ENCODE measurements at regions not wholly inside any gene's neighbourhood (a gene's known extent, or its start where the extent isn't known, plus 50 kb on each side); places are given as distances from the start of the nearest gene placed in this dataset.

GRCh38 chr5:96288166-96288844, 144.7 kb downstream of the PCSK1 start:
- no CpG with 5 or more reads among the region's 3 CpGs for WGBS (ENCODE audit: insufficient coverage)
- Histone ChIP-seq H3K36me3 (ENCODE audit: control insufficient read depth, insufficient read depth, low read length) (no peaks in the 10 kb centered on the region), H3K4me1 (ENCODE audit: control insufficient read depth, insufficient read depth, low read length) (no peaks in the 10 kb centered on the region), H3K9me3 (ENCODE audit: control insufficient read depth, insufficient read depth, low read length) (no peaks in the 10 kb centered on the region), H3K4me3 (ENCODE audit: low read depth, low read length) (no peak overlapping the region), H3K27ac (ENCODE audit: low read depth, low read length) (no peak overlapping the region), H3K27me3 (ENCODE audit: control insufficient read depth, insufficient read depth, low read length) (no peaks in the 10 kb centered on the region)
- no peak for DNase-seq (ENCODE audit: low read depth in 4 of 6, low spot score in 6 of 6)

GRCh38 chr5:96287136-96287535, 145.9 kb downstream of the PCSK1 start:
- no CpG with 5 or more reads among the region's 2 CpGs for WGBS (ENCODE audit: insufficient coverage)
- no peak for DNase-seq (ENCODE audit: low read depth in 4 of 6, low spot score in 6 of 6)
- no peaks in the 10 kb centered on the region for H3K27me3 ChIP-seq (ENCODE audit: control insufficient read depth, insufficient read depth, low read length)
- H3K27ac ChIP-seq (ENCODE audit: low read depth, low read length), result no peak overlapping the region
- H3K36me3 ChIP-seq (ENCODE audit: control insufficient read depth, insufficient read depth, low read length), result no peaks in the 10 kb centered on the region
- H3K9me3 ChIP-seq (ENCODE audit: control insufficient read depth, insufficient read depth, low read length), result no peaks in the 10 kb centered on the region
- no peak overlapping the region for H3K4me3 ChIP-seq (ENCODE audit: low read depth, low read length)
- H3K4me1 ChIP-seq (ENCODE audit: control insufficient read depth, insufficient read depth, low read length), result no peaks in the 10 kb centered on the region

GRCh38 chr5:96285823-96286222, 147.2 kb downstream of the PCSK1 start:
- peak in 1 of 6 donors; percentile 26 for DNase-seq (ENCODE audit: low read depth in 4 of 6, low spot score in 6 of 6)
- H3K4me1 ChIP-seq (ENCODE audit: control insufficient read depth, insufficient read depth, low read length), result no peaks in the 10 kb centered on the region
- H3K27ac ChIP-seq (ENCODE audit: low read depth, low read length), result no peak overlapping the region
- no CpG with 5 or more reads among the region's 1 CpG for WGBS (ENCODE audit: insufficient coverage)
- H3K9me3 ChIP-seq (ENCODE audit: control insufficient read depth, insufficient read depth, low read length), result no peaks in the 10 kb centered on the region
- H3K27me3 ChIP-seq (ENCODE audit: control insufficient read depth, insufficient read depth, low read length), result no peaks in the 10 kb centered on the region
- no peak overlapping the region for H3K4me3 ChIP-seq (ENCODE audit: low read depth, low read length)
- H3K36me3 ChIP-seq (ENCODE audit: control insufficient read depth, insufficient read depth, low read length), result no peaks in the 10 kb centered on the region

GRCh38 chr5:96284727-96285389, 148.2 kb downstream of the PCSK1 start:
- H3K27me3 ChIP-seq (ENCODE audit: control insufficient read depth, insufficient read depth, low read length), result no peaks in the 10 kb centered on the region
- no CpG with 5 or more reads among the region's 4 CpGs for WGBS (ENCODE audit: insufficient coverage)
- no peaks in the 10 kb centered on the region for H3K4me1 ChIP-seq (ENCODE audit: control insufficient read depth, insufficient read depth, low read length)
- H3K36me3 ChIP-seq (ENCODE audit: control insufficient read depth, insufficient read depth, low read length), result no peaks in the 10 kb centered on the region
- H3K27ac ChIP-seq (ENCODE audit: low read depth, low read length), result no peak overlapping the region
- H3K4me3 ChIP-seq (ENCODE audit: low read depth, low read length), result no peak overlapping the region
- no peaks in the 10 kb centered on the region for H3K9me3 ChIP-seq (ENCODE audit: control insufficient read depth, insufficient read depth, low read length)
- DNase-seq (ENCODE audit: low read depth in 4 of 6, low spot score in 6 of 6), result no peak

- H3K4me1 ChIP-seq (ENCODE audit: control insufficient read depth, insufficient read depth, low read length), result no peaks in the 10 kb centered on the region
- H3K9me3 ChIP-seq (ENCODE audit: control insufficient read depth, insufficient read depth, low read length), result no peaks in the 10 kb centered on the region
- no peak for DNase-seq (ENCODE audit: low read depth in 4 of 6, low spot score in 6 of 6)
- no peaks in the 10 kb centered on the region for H3K27me3 ChIP-seq (ENCODE audit: control insufficient read depth, insufficient read depth, low read length)
- WGBS (ENCODE audit: insufficient coverage), result no CpG with 5 or more reads among the region's 5 CpGs
- H3K27ac ChIP-seq (ENCODE audit: low read depth, low read length), result no peak overlapping the region
- H3K4me3 ChIP-seq (ENCODE audit: low read depth, low read length), result no peak overlapping the region
- no peaks in the 10 kb centered on the region for H3K36me3 ChIP-seq (ENCODE audit: control insufficient read depth, insufficient read depth, low read length)
Observed at GRCh38 chr5:96283589-96283988, 149.5 kb downstream of the PCSK1 start.

- WGBS (ENCODE audit: insufficient coverage), result 84% methylated on average over 5 of the region's 8 CpGs
- H3K4me1 ChIP-seq (ENCODE audit: control insufficient read depth, insufficient read depth, low read length), result no peaks in the 10 kb centered on the region
- DNase-seq (ENCODE audit: low read depth in 4 of 6, low spot score in 6 of 6), result no peak
- H3K4me3 ChIP-seq (ENCODE audit: low read depth, low read length), result no peak overlapping the region
- H3K27me3 ChIP-seq (ENCODE audit: control insufficient read depth, insufficient read depth, low read length), result no peaks in the 10 kb centered on the region
- H3K27ac ChIP-seq (ENCODE audit: low read depth, low read length), result no peak overlapping the region
- H3K9me3 ChIP-seq (ENCODE audit: control insufficient read depth, insufficient read depth, low read length), result no peaks in the 10 kb centered on the region
- no peaks in the 10 kb centered on the region for H3K36me3 ChIP-seq (ENCODE audit: control insufficient read depth, insufficient read depth, low read length)
Observed at GRCh38 chr5:96282020-96282419, 151.0 kb downstream of the PCSK1 start.

- DNase-seq (ENCODE audit: low read depth in 4 of 6, low spot score in 6 of 6), result no peak
- Histone ChIP-seq H3K27ac (ENCODE audit: low read depth, low read length) (no peak overlapping the region), H3K9me3 (ENCODE audit: control insufficient read depth, insufficient read depth, low read length) (no peaks in the 10 kb centered on the region), H3K4me3 (ENCODE audit: low read depth, low read length) (no peak overlapping the region), H3K4me1 (ENCODE audit: control insufficient read depth, insufficient read depth, low read length) (no peaks in the 10 kb centered on the region), H3K36me3 (ENCODE audit: control insufficient read depth, insufficient read depth, low read length) (no peaks in the 10 kb centered on the region), H3K27me3 (ENCODE audit: control insufficient read depth, insufficient read depth, low read length) (no peaks in the 10 kb centered on the region)
- WGBS (ENCODE audit: insufficient coverage), result no CpG with 5 or more reads among the region's 2 CpGs
Observed at GRCh38 chr5:96280946-96281393, 152.1 kb downstream of the PCSK1 start.

GRCh38 chr5:96279801-96280542, 153.1 kb downstream of the PCSK1 start:
- no peak for DNase-seq (ENCODE audit: low read depth in 4 of 6, low spot score in 6 of 6)
- no peaks in the 10 kb centered on the region for H3K4me1 ChIP-seq (ENCODE audit: control insufficient read depth, insufficient read depth, low read length)
- no peaks in the 10 kb centered on the region for H3K36me3 ChIP-seq (ENCODE audit: control insufficient read depth, insufficient read depth, low read length)
- no peaks in the 10 kb centered on the region for H3K9me3 ChIP-seq (ENCODE audit: control insufficient read depth, insufficient read depth, low read length)
- WGBS (ENCODE audit: insufficient coverage), result no CpG with 5 or more reads among the region's 6 CpGs
- no peak overlapping the region for H3K27ac ChIP-seq (ENCODE audit: low read depth, low read length)
- no peaks in the 10 kb centered on the region for H3K27me3 ChIP-seq (ENCODE audit: control insufficient read depth, insufficient read depth, low read length)
- H3K4me3 ChIP-seq (ENCODE audit: low read depth, low read length), result no peak overlapping the region

GRCh38 chr5:96278981-96279380, 154.1 kb downstream of the PCSK1 start:
- peak in 1 of 6 donors; percentile 51 for DNase-seq (ENCODE audit: low read depth in 4 of 6, low spot score in 6 of 6)
- no peaks in the 10 kb centered on the region for H3K27me3 ChIP-seq (ENCODE audit: control insufficient read depth, insufficient read depth, low read length)
- no peaks in the 10 kb centered on the region for H3K4me1 ChIP-seq (ENCODE audit: control insufficient read depth, insufficient read depth, low read length)
- no peak overlapping the region for H3K27ac ChIP-seq (ENCODE audit: low read depth, low read length)
- H3K36me3 ChIP-seq (ENCODE audit: control insufficient read depth, insufficient read depth, low read length), result no peaks in the 10 kb centered on the region
- WGBS (ENCODE audit: insufficient coverage), result 75% methylated on average over 2 of the region's 3 CpGs
- H3K9me3 ChIP-seq (ENCODE audit: control insufficient read depth, insufficient read depth, low read length), result no peaks in the 10 kb centered on the region
- H3K4me3 ChIP-seq (ENCODE audit: low read depth, low read length), result no peak overlapping the region

All from spinal cord (tissue), 9 donors.